ENCODE measurements at regions not wholly inside any gene's neighbourhood (a gene's known extent, or its start where the extent isn't known, plus 50 kb on each side); places are given as distances from the start of the nearest gene placed in this dataset.

DNA sequence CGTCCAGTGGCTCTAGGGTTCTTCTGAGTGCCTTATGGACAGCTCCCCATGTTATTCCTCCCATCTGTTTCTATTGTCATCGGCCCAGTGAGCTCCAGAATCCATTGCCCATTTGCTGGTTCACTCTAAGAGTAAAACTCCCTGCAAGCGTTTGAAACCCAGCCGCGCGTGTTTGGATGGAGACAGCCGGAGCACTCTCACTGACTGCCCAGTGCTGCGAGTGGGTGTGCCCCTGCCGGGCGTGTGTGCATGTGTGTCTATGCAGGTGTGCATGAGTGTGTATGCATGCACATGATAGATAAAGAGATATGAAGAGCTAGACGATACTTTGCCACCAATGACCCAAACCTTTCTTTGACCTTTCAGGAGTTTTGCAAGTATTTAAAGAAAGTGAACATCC lies 347.2 kb upstream of the MKI67 start:
- no peak for DNase-seq

DNA sequence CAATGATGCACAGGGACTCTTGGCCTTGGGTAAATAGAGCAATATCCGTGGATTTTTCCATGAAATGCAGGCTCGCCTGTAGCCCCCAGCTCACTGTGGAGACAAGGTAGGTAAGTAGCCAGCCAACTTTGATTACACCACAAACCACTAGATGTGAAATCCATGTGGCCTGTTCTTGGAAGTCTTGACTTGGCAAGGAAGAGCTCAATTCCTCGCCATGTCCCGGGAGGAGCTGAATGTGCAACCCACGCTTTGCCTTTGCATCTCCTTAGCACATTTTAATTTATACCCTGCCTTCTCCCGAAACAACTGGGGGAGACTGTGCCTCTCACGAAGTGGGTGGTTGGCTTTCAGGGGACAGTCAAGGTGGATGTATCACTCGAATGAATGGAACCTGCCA lies 347.7 kb upstream of the MKI67 start:
- DNase-seq: no peak

DNA sequence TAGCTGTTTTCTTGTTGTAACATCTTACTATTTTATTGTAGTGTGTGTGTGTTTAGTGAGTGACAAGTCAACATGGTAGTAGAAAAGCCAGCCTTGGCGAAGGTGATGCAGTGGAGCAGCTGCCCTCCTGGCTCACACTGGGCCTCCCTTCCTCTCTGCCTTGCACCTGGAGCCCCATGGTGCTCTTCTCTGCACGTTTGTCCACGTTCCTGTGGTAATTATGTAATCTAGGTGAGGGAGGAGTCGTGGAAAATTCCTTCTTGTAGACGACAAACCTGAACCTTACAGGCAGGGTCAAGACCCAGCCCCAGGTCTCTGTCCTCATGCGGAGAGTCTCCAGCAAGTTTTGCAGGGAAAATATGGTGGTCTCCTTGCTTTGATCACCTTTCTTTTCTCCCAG lies 348.3 kb upstream of the MKI67 start:
- DNase-seq: no peak

DNA sequence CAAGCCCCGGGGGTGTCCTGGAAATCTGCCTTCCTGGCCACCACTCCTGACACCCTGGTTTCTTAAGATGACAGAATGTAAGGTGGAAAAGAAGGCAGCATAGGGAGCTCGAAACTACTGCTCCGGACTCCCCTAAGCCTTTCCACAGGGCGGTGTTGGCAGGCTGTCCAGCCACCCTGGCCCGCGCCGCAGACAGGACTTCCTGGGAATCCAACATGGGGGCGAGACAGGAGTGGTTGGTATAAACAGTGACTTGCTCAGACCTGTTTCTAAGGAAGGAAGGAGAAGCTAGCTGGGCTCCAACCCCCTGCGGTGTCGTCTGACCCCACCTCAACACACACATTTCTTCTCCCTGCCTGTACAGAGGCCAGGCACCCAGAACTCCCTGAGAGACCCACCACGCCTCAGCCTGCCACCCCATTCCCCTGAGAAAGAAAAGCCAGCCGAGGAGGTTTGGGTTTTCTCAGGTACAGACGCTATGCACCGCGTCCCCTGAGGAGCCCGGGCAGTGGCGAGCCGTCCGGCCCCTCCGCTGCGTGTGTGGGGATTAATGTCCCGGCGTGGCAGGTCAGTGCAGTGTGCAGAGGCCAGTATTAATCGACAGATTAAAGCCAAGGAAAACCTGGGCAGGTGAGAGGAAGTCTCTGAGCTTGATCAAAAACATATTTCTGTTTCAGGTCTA lies 349.6 kb upstream of the MKI67 start:
- DNase-seq: no peak

DNA sequence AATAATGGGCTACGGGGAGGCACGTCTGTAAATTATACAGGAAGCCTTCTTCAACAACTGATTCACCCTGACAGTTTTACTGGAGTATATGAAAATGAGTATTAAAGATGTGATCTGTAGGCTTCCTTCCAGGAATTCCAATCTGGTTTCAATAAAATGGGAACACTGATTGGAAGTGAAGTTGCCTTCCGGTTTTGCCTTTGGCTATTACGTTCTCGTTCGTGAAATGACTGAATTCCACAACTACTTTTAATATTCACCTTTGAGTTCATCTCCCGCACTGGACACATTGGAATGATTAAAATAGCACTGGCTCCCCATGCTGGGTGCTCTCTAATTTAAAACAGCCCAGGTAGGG lies 350.1 kb upstream of the MKI67 start:
- DNase-seq: no peak

DNA sequence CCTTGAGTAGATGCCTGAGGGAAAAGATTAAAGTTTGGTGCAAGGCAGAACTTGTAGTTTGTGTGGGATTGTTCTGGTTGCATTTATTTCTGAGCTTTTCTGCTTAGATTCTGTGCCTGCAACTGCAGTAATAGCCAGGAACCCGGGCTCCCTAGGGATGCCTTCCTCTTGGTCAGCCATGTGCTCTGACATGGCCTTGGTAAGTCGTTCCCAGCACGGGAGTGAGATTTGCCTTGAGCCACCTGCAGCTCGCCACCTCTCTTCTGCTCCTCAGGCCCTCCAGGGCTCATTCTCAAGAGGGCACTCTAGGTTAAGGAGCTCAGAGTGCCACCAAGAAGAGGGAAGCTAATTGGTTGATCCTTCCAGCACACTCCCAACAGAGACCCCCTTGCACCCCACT lies 350.6 kb upstream of the MKI67 start:
- no peak for DNase-seq

DNA sequence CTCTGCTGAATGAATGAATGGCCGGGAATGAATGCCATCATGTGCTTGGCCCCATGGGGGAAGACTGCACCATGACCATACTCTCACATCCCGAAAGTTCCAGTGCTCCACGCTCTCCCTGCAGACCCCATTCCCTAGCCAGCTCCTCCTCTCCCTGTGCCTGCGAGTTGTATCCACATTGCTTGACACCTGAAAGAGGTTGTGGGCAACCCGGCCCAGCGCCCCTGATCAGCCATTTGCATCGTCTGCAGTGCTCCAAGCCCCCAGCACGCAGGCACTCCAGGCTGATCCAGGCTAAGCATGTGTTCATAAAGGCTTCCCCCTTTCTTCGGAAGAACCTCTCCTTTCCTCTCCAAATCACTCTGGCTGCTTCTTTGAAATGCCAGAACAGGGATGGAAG lies 354.4 kb upstream of the MKI67 start:
- no peak for DNase-seq

DNA sequence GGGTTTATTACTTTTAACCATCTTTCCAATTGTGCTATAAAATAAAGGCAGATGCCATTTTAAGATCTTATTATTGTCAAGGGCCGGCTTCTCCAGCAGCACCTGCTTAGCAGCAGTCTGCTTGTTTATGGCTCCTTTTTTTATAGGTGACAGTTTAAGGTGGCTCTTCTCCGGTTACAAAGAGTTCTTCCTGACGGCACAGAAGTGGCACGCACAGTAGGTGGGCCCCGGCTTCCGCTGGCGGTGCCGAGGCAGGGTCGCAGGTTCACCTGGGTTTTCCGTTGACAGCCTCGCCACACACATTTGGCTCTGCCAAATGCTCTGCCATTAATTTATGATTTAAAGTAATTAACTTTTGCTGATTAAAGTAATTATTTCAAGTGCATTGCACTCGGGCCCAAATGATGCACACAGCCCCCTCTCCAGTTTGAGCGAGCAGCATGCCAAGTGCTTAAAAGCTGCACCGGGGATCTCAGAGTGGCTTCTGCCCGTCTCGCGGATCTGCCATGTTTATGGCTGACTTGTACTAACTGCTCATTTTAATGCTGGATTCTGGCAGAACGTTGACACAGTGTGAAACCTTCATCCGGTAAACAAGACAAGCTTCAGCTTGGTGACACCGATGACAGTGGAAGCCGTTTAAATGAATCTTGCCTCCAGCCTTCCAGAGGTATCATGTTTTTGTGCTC lies 355.1 kb upstream of the MKI67 start:
- no peak for DNase-seq

DNA sequence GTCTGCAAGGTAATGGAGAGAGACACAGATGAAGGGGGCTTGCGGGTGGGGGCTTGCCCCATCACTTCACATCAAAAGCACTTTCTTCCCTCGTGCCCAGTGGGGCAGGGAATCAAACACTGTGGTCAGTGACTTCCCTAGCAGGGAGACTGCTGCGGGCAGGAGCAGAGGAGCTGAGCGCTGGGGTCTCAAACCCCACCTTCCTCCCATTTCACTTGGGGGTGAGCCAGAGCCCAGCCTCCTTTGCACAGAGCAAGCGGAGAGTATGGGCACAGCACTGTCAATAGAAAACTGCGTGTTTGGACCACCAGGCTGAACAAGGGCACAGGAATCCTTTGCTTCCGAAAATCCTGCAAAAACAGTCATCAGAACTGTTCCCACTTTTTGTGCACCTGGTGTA lies 355.8 kb upstream of the MKI67 start:
- DNase-seq: no peak

DNA sequence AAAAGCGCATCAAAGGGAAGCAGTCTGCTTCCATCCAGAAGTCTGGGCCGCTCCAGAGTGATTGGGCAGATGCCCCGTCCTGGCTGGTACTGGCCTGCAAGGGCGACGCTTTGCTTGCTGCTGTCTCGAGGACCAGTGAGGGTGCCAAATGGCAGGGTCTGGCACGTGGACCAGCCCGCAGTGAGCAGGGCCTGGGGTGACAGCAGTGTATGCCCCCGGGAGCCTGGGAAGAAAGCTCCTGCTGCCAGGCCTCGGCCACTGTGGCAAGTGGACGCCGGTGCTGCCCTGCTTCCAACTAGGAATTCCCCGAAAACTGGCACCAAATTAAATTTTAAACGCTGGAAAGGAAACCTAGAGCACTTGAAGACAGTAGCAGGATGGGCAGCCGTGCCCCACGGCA lies 357.0 kb upstream of the MKI67 start:
- DNase-seq: no peak

DNA sequence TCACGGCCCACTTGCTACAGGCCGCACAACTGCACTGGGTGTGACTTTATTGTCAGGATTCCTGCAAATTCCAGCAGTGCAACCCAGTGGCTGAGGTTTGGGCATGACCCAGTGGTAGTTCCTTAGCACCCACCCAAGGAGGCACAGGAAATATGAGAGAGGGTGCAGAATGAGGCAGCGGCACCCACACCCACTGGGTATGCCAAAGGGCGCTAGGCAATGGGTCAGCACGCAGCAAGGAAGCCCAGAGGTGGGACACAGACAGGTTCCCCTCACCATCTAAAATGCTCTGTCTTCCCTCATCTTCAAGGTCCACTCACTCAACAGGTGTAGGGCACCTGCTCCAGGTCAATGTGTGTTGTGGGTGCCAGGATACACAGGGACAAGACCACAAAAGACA lies 357.8 kb upstream of the MKI67 start:
- no peak for DNase-seq

DNA sequence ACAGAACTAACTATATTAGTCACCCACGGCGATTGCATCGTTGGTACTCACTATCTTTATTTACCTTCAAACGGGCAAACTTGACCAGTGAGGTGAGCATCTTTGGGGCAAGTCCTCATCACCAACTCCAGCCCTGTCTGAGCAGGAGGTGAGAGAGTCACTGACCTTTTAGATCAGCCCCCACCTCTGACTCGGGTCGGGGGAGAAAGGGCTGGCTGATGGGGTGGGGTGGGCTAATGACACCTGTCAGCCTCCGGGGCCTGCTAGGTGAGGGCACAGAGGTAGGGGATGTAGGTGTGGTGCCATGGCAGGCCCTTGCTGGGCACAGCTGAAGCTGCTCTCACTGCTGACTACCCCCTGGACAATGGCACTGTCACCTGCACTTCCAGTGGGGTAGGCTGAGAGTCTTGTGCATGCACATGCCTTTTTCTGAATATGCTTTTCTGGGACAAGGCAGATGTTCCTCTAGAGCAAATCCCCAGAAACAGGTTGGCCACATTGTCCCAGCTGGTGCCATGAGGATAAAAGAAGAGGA lies 359.5 kb upstream of the MKI67 start:
- no peak for DNase-seq

DNA sequence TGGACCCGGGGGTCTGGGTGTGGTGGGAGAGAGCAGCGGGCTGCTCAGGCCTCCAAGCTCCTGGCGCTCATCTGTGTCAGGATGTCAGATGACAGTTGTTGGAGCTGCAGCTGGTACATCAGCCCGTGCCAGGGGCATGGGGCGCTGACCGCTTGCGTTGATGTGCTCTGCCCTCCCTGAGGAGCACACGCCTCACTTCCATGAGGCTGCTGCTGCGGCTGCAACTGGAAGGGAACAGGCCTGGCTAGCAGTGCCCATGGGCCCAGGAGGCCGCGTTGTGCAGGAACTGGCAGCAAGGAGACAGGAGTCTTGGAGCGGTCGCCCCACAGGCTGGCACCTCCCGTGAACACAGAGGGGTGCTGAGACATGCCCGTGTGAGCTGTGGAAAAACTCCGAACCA lies 361.3 kb upstream of the MKI67 start:
- no peak for DNase-seq

DNA sequence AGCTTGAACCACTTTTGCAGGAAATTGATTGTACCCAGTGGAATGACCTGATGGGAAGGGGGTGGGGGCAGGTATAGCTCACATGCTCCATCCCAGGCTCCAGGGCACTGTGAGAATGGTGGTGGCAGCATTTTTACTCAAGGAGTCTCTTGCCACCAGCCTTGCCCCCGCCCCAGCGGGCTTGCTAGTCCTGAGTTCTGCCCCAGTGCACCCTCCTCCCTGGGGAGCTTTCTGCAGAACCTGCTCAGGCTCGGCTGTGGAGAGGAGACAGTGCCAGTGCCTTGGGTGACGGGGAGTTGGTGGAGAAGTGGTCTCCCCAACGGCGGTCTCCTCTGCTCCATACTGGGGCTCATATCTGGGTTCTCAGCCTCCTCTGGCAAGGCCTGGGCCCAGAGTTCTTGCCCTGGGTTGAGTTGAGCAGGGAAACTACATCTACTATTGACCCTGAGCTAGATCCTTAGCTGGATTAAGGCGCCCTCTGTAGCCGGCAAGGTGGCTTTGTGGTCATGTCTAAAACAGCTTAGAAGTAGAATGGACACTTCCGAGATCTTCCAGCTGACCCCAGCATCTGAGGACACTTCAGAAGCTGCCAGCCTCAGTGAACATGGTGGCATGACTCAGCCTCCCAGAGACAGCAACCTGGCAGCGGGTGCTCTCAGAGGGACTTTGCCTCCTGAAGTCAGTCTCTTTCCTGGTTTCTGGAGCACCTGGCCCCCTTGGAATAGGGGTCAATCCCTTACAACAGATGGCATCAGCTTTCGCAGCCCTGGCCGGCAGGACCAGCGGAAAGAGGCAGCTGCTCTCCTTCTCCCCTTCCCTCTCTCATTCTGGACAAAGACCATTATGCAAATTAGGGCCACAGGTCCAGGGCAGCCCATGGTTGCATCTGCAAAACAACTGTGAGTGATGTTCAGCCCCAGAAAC lies 363.4 kb upstream of the MKI67 start:
- DNase-seq: no peak

DNA sequence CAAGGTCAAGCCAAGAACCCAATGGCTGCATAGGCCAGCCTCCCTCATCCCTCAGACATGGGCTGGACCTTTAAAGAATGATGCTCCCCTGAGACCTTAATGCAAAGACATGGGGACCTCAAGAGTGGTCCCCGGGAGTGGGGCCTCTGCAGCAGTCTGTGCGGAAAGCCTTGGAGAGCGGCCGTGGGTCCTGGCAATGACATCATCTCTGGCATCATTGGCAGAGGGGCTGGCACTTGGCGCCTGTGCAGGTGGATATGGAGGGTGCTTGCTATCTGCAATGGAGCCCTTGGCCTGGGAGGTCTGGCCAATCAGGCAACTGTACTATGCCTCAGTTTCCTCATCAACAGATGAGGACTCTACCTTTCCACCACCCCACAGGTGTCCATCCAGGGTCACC lies 365.5 kb upstream of the MKI67 start:
- DNase-seq: no peak

DNA sequence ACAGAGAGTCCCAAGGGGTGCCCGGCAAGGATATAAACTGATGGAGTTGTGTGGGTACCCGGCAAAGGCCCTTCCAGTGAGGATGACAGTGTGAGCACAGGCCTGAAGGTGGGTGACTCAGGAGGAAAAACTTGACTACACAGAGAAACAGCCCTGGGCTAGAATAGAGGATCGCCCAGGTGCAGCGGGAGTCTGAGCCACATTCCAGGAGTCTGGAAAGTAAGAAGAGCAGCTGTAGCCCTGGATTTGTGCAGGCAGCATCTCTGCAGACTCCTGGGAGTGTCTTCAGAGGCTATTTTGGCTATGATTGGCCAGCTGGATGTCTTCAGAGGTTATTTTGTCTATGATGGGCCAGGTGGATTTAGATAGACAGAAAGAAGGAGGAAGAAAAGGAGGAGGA lies 367.6 kb upstream of the MKI67 start:
- no peak for DNase-seq

DNA sequence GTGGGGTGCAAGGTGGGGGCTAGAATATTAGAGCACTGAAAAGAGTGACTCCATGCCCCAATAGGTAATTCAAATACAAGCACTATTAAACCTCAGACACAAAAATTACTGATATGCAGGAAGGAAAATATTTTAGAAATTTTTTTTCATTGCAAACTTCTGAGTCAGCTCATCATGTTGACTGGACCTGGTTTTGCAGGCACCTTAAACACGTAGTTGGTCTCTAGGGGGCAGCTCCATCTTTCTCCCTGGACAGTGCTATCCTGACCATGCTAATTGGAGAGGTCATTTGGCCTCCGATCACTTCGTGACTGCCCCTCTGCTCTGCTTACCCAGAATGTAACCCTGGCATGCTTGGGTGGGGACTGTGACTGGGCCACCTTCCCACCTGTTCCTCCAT lies 368.4 kb upstream of the MKI67 start:
- no peak for DNase-seq

DNA sequence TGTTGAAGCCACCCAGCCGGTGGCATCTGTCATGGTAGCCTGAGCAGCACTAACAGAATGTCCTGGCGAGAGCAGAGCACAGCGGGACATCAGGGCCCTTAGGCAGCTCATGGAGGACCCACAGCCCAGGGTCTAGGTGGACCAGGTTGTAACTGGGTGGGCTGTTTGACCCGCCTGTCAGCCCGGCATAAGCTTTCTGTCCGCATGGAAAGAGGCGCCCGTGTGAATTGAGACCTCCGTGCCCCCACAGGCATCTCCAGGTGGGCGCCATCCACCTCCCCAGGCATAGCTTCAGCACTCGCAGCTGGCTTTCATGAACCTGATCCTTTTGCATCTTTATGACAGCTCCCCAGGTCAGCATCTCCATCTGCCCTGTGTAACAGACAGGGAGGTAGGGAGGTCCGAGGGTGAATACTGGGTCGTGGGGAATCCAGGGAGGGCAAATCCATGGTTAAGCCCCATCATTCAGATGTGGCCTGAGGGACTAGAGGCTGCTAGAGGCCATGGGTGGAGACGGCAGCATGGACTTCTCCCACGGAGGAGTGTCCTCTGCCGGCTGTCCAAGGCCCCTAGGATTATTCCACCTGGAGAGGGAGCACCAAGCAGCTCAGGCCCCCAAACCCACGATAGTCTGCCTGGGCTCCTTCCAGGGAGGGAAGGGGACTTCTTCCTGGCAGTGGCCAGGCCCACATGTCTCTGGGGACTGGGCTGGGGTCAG lies 371.6 kb upstream of the MKI67 start:
- DNase-seq: no peak

DNA sequence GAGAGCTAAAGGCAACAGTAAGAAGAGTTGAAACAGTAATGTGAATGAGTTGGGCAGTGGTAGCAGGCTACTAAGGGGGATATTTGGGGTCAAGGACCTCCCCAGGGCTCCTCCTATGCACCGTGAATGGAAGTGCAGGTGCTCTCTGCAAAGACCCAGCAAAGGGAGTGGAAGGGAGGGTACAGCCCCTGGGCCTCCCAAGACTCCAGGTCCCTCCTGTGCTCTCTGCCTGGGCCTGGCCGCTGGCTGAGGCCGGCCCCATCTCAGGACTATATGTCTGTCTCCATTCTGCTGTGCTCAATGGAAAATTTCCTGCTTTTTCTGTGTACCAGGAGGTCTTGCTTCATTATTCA lies 372.1 kb upstream of the MKI67 start:
- DNase-seq: no peak

DNA sequence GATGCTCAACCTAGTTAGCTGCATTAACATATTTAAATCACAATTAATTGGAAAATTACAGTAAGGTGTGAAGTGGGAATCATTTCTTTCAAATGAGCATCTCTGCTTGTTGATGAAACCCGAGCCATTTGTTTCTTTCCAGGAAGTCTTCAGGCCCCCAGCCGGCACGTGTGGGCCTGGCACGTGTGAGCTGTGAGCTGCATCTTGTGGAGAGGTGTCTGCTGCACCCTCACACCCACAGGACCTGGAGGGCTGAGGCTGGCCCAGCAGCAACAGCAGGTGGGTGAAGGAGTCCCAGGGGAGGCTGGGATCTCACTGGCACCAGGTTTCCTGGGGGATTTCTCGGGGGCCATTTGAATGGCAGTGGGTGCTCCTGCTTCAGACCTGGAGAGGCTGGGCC lies 372.5 kb upstream of the MKI67 start:
- no peak for DNase-seq

DNA sequence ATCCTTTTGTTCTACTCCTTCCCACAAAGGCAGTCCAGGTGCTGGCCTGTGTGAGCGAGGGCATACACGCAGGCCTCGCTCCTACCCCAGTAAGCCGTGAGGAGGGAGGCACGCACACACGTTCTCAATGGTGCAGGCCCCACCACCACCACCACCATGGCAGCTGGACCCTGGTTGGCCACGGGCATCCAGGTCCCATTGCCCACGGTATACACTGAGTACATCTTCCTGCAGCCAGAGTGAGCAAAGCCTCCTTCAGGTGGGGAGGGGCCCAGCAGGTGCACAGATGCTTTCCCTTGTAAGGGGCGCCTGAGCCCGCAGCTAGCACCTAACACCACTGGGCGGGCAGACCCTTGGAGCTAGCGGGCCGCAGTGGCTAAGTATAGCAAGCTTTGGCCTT lies 373.3 kb upstream of the MKI67 start:
- DNase-seq: no peak

DNA sequence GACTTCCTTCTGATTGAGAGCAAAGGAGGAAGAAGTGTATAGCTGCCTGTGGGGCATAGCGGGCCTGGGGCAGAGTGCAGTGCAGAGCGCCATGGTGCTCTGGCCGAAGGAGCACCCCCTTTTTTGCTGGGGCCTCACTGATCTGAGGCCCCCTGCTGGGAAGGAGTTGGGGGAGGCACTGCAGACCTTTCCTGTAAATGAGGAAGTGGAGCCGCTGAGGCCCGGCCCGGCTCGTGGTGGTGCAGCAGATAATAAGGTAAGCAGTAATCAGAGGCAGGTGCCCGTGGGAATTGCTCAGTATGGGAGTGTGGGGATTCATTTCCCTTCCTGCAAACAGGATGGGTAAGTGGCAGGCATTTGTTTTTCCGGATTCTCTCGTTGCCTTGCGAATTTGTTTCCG lies 373.7 kb upstream of the MKI67 start:
- DNase-seq: no peak

DNA sequence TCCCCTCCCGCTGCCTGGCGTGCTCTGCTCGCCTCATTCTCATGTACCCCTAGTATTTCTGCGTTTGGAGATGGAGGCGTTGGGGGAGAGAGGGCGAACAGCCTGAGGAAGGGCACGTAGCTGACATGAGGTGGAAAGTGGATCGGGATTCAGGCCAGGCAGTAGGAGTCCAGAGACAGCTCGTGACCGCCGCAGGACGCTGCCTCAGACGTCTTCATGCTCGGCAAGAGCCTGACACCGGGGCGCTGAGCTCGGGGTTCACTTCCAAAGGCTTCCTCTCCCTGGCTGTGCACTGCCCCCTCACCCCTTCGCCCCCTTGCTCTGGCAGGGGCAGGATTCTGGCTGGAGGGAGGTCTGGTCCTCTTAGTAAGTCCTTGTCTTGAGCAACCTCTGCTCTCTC lies 374.4 kb upstream of the MKI67 start:
- no peak for DNase-seq

All from activated CD8-positive, alpha-beta memory T cell treated with anti-CD3 and anti-CD28 coated beads, Interleukin-2, amount 50 U/mL, for 4 hours (primary cell).